HG03457 (cell line): ENCODE measurements at regions not wholly inside any gene's neighbourhood (a gene's known extent, or its start where the extent isn't known, plus 50 kb on each side); places are given as distances from the start of the nearest gene placed in this dataset.
"Not testable (repeated sequence)": the region's sequence is repeated elsewhere in the genome, so short reads cannot be mapped to it uniquely, and the experiment has no call there.

Experiments used
- ATAC-seq: cut with Tn5 transposase; IDR thresholded peaks from one replicate; pipeline ENCODE4 v1.9.1; 2021; ENCODE audit warnings: moderate number of reproducible peaks; ENCODE audit not compliant: unreplicated experiment

- ATAC-seq: no peak
Measured at GRCh38 chr4:170729236-170729635, 639.5 kb upstream of the AADAT start.

GRCh38 chr4:170724191-170724590 lies 634.4 kb upstream of the AADAT start:
- ATAC-seq: no peak

- no peak for ATAC-seq
Measured at GRCh38 chr4:170723171-170723570, 633.4 kb upstream of the AADAT start.

- no peak for ATAC-seq
Measured at GRCh38 chr4:170721812-170722373, 632.1 kb upstream of the AADAT start.

GRCh38 chr4:170716868-170717267 lies 627.1 kb upstream of the AADAT start:
- no peak for ATAC-seq

GRCh38 chr4:170705907-170706306 lies 616.2 kb upstream of the AADAT start:
- no peak for ATAC-seq

GRCh38 chr4:170700064-170700463 lies 610.3 kb upstream of the AADAT start:
- ATAC-seq: no peak

- no peak for ATAC-seq
Measured at GRCh38 chr4:170698334-170698733, 608.6 kb upstream of the AADAT start.

- no peak for ATAC-seq
Measured at GRCh38 chr4:170697845-170698244, 608.1 kb upstream of the AADAT start.

- ATAC-seq: no peak
Measured at GRCh38 chr4:170697045-170697444, 607.3 kb upstream of the AADAT start.

- no peak for ATAC-seq
Measured at GRCh38 chr4:170691168-170691567, 601.4 kb upstream of the AADAT start.

GRCh38 chr4:170687751-170688150 lies 598.0 kb upstream of the AADAT start:
- ATAC-seq: no peak

GRCh38 chr4:170685701-170686100 lies 595.9 kb upstream of the AADAT start:
- ATAC-seq: not testable (repeated sequence)

- ATAC-seq: no peak
Measured at GRCh38 chr4:170682558-170683294, 593.0 kb upstream of the AADAT start.

GRCh38 chr4:170682087-170682486 lies 592.3 kb upstream of the AADAT start:
- ATAC-seq: not testable (repeated sequence)

- ATAC-seq: no peak
Measured at GRCh38 chr4:170675568-170676262, 586.0 kb upstream of the AADAT start.

- no peak for ATAC-seq
Measured at GRCh38 chr4:170674176-170674575, 584.4 kb upstream of the AADAT start.

- ATAC-seq: no peak
Measured at GRCh38 chr4:170672381-170672965, 582.7 kb upstream of the AADAT start.

GRCh38 chr4:170671171-170671570 lies 581.4 kb upstream of the AADAT start:
- ATAC-seq: no peak

- ATAC-seq: no peak
Measured at GRCh38 chr4:170667814-170668213, 578.1 kb upstream of the AADAT start.

- no peak for ATAC-seq
Measured at GRCh38 chr4:170666909-170667308, 577.2 kb upstream of the AADAT start.

- ATAC-seq: no peak
Measured at GRCh38 chr4:170662250-170662649, 572.5 kb upstream of the AADAT start.
